ENCODE measurements at regions not wholly inside any gene's neighbourhood (a gene's known extent, or its start where the extent isn't known, plus 50 kb on each side); places are given as distances from the start of the nearest gene placed in this dataset.
"Not testable (repeated sequence)": the region's sequence is repeated elsewhere in the genome, so short reads cannot be mapped to it uniquely, and the experiment has no call there.

DNA sequence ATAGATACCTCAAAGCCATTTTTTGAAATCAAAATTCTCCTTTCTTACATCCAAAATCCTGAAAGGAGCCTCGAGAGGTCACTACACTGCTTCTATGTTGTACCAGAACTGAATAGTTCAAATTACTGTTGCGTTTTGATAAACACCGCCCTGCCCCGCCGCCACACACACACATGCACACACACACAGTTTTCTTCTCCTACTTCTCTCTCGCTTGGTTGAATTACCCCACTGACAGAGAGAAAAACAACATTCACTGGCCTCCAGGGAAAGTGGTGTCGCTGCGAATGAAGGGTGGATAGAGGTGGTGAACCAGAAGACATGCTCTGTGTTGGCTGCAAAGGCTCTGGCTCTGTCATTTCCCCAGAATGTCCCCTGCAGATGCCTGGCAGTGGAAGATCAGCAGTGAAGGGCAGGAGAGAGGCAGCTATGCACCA is 183.4 kb upstream of the RFC3 start:
- no peak for DNase-seq

GRCh38 chr13:33636243-33636642 is 181.7 kb upstream of the RFC3 start:
- DNase-seq = no peak

DNA sequence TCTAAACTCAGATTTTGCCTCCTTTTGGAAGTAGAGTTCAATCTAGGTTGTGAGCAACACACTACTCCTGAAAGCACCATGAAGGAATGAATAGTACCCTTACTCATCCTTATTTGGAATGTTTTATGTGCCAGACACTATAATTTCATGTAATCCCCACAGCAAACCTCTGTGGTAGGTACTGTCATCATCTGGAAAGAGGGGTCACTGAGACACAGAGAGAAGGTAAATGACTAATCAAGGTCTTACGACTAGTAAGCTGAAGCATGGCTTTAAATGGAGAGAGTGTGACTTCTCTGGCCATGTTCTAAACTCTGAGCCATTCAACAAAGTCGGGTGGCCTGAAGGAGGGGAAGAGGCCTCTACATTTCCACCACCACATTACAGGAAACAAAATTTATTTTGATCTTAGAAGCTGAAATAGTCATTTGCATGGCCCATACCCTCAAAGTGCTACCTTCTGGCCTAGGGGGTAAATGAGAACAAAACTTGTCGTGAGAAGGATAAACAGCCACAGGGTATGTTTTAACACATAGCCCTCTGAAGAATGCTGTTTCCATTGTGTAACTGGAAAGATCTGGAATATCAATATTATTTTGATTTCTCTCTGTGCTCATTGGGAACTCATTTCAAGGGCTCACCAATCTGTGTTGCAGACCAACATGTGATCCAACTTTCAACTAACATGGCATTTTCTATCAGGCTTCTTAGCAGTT is 180.8 kb upstream of the RFC3 start:
- DNase-seq = no peak

- no peak for DNase-seq
These were observed 179.8 kb upstream of the RFC3 start for GRCh38 chr13:33637978-33638743.

GRCh38 chr13:33639158-33639557 is 178.8 kb upstream of the RFC3 start:
- no peak for DNase-seq

- no peak for DNase-seq
These were observed 178.3 kb upstream of the RFC3 start for GRCh38 chr13:33639626-33640080.

GRCh38 chr13:33640832-33641231 is 177.1 kb upstream of the RFC3 start:
- no peak for DNase-seq

GRCh38 chr13:33642374-33643065 is 175.4 kb upstream of the RFC3 start:
- DNase-seq = no peak

- DNase-seq = no peak
These were observed 173.1 kb upstream of the RFC3 start for GRCh38 chr13:33644581-33645543.

DNA sequence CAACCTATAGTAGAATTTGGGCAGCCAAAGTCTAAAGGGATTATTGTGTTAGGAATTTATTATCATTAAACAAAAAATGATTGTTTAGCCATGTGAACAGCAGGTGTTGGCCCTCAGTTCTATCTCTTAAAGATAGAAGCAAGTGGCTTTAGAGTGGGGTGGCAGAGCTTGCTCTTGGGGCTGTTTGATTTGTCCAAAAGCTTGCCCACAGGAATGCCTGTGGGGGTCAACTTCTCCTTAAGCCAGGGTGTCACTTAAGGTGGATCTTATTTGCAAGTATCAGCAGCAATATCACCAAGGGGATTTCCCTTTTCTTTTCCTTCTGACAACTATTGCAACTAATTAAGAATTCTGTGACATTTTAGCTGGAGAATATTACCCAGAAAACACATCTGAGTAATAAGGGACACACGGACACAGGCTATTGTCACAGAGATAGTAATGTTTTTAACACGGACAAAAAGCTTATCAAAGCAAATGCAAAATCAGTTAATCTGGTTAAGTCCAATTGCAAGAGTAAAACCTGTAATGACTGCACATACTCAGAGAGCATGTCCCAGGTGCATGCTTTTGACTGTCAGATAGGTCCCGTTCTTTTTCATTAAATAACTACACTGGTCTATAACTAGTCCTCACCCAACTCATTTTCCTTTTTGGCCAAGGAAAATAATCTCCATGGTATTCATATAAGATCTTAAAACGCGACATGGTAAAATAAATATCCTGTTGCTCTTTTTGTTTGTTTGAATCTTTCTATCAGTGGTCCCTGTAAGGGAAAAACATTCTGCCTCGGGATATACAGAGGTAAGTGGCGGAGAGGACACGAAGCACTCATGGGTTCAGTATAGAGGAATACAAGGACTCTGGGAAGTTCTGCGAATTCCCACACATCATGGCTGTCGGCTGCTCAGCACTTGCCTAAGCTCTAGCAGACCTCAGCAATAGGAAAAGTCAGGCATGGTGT is 172.1 kb upstream of the RFC3 start:
- no peak for DNase-seq

- no peak for DNase-seq
These were observed 168.6 kb upstream of the RFC3 start for GRCh38 chr13:33649212-33649878.

DNA sequence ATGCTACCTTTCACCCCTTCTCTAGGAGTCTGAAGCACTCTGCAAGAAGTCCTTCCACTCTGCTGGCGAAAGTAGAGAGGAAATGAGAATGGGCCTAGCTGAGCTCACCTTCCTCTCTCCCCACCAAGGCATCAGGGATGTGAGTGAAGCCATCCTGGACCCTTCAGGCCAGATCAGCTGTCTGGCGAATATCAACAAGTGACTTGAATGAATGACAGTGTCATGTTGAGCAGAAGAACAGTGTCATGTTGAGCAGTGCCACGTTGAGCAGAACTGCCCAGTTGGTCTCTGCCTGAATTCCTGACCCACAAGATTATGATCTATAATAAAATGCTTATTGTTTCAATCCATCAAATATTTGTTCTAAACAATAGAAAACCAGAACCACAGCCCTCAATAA is 166.2 kb upstream of the RFC3 start:
- no peak for DNase-seq

GRCh38 chr13:33657274-33657673 is 160.7 kb upstream of the RFC3 start:
- DNase-seq = no peak

DNA sequence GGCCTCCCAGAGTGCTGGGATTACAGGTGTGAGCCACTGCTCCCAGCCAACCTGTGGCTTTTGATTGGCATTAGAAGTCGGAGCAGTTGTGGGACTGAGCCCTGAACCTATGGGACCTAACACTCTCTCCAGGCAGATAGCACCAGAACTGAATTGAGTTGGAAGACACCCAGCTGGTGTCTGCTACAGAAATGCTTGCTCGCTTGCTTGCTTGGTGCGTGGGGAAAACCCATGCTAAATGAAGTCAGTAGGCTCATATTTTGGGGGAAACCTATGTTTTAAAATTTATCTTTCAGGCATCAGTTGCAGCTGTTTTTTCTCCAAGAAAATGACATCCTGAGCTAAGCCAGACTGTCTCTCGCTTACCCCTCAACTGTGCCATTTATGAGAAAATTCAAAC is 158.5 kb upstream of the RFC3 start:
- no peak for DNase-seq

DNA sequence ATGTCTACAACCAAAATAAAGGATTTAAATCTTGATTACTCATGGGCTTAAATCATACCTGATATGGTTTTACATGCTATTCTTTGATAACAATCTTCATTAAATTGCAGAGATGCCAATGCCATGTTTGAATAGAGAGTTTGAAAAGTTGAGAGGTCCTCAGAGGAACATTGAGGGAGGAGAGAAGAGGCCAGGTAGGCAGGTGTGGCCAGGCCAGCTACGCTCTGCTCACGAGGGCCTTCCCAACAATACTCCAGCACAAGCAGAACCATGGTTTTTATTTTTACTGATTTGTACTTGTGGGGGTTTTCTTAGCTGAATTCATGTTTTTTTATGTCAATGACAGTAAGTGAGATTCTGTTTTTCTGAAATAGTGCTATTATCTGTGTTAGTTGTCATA is 158.1 kb upstream of the RFC3 start:
- no peak for DNase-seq

- no peak for DNase-seq
These were observed 155.6 kb upstream of the RFC3 start for GRCh38 chr13:33662392-33662791.

- DNase-seq = no peak
These were observed 152.2 kb upstream of the RFC3 start for GRCh38 chr13:33665626-33666175.

GRCh38 chr13:33671560-33671959 is 146.4 kb upstream of the RFC3 start:
- DNase-seq = no peak

DNA sequence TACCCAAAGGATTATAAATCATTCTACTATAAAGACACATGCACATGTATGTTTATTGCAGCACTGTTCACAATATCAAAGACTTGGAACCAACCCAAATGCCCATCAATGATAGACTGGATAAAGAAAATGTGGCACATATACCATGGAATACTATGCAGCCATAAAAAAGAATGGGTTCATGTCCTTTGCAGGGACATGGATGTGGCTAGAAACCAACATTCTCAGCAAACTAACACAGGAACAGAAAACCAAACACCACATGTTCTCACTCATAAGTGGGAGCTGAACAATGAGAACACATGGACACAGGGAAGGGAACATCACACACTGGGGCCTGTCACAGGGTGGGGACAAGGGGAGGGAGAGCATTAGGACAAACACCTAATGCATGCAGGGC is 145.9 kb upstream of the RFC3 start:
- DNase-seq = not testable (repeated sequence)

Measured in cerebellar nuclear complex (tissue), 1 donor.